GM18502 (cell line): ENCODE measurements at regions not wholly inside any gene's neighbourhood (a gene's known extent, or its start where the extent isn't known, plus 50 kb on each side); places are given as distances from the start of the nearest gene placed in this dataset.

Experiments used
- ATAC-seq: cut with Tn5 transposase; IDR thresholded peaks from one replicate; pipeline ENCODE4 v1.9.1; 2021; ENCODE audit warnings: mild to moderate bottlenecking; ENCODE audit not compliant: unreplicated experiment, poor library complexity

GRCh38 chr15:97623091-97623661 lies 337.3 kb upstream of the ARRDC4 start:
- ATAC-seq = no peak

DNA sequence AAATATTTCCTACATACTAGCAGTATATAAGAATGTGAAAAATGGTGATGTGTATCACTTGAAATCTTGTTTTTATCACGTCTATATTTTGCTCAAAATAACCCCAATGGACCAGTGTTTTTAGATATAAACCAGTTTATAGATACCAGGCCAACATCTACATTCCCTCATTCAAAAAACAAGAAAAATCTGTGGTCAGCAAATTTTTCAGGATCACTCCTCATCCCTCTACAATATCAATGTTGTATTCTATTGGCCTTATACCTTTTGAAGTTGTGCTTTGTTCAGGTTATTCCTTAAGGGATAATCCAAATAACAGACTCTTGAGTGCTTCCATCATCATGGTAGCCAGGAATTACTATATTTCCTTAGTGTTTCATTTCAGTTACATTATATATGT lies 332.9 kb upstream of the ARRDC4 start:
- ATAC-seq = no peak

DNA sequence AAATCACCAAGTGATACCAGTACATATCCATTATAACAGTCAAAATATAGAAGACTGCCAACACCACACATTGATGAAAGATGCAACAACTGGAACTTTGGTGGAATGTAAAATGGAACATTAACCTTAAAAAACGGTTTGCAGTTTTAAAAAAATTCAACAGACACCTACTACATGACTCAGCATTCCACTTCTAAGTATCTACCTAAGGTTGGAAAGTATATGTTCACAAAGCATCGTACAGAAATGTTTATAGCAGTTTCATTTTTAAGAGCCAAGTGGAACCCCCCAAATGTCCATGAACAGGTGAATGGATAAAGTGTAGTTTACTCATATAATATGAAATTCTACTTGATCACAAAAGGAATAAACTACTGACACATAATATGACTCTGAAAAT lies 314.7 kb upstream of the ARRDC4 start:
- no peak for ATAC-seq

- ATAC-seq = no peak
These were observed 311.8 kb upstream of the ARRDC4 start for GRCh38 chr15:97648728-97649127.

DNA sequence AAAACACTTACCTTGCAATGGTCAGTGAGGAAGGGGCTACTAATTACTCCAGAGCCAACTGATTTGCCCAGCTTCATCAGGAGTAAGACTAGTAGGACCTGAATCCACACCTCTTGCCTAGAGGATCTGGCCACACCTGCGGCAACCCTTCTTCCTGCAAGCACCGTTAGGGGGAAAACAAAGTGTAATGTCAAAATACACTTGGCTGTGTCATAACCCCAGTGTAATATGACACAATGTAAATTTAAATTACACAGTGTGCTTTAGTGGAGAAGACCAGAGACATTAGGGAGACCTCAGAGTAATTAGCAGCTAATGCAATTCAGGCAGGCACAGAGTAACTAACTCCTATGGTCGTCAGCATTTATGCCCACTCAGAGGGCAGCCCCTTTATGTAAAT lies 308.5 kb upstream of the ARRDC4 start:
- no peak for ATAC-seq

- ATAC-seq = no peak
These were observed 307.8 kb upstream of the ARRDC4 start for GRCh38 chr15:97652700-97653167.

- ATAC-seq = no peak
These were observed 306.6 kb upstream of the ARRDC4 start for GRCh38 chr15:97653896-97654295.

DNA sequence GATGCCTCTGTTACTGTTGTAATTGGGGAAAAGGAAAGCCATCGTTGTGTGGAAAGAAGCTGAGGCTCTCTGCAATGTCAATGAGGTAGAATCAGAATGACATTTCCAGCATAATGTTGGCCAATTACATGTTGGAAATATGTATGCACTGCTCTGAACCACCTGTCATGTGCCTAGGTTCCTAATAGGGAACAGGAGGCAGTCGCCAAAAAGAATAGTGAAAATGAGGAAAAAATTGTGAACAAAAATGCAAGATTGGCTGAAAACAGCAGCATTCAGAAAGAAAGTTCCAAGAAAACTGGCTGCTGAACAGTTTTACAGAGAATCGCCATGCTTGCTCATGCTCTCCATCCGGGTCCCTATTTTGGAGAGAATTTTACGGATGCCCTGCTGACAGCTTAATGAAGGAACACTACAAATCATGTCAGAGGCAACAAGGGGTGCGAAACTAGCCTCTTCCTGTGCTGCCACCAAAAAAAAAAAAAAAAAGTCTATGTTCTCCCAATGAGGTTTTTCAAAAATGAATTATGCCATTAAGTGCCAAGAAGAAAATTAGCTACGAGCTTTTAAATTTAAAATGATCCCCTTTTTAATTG lies 305.9 kb upstream of the ARRDC4 start:
- no peak for ATAC-seq

- ATAC-seq = no peak
These were observed 298.7 kb upstream of the ARRDC4 start for GRCh38 chr15:97661796-97662195.

DNA sequence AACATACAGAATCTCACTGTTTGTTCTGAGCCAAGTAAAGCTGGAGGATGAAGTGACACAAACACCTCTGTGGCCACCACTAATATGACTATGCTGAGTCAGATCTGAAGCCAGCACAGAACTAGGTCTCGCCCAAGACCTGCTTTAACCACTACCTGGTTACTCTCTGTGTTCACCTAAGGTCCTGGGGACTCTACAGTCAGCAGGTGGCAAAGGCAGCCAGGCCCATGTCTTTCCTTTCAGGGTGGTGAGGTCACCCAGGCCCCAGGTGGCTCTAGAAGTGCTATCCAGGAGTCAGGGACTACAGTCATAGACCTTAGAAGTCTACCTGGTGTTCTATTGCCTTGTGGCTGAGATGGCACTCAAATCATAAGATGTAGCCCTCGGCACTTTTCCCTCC lies 287.9 kb upstream of the ARRDC4 start:
- no peak for ATAC-seq

GRCh38 chr15:97678656-97679055 lies 281.8 kb upstream of the ARRDC4 start:
- ATAC-seq = no peak

GRCh38 chr15:97679106-97679688 lies 281.3 kb upstream of the ARRDC4 start:
- no peak for ATAC-seq

DNA sequence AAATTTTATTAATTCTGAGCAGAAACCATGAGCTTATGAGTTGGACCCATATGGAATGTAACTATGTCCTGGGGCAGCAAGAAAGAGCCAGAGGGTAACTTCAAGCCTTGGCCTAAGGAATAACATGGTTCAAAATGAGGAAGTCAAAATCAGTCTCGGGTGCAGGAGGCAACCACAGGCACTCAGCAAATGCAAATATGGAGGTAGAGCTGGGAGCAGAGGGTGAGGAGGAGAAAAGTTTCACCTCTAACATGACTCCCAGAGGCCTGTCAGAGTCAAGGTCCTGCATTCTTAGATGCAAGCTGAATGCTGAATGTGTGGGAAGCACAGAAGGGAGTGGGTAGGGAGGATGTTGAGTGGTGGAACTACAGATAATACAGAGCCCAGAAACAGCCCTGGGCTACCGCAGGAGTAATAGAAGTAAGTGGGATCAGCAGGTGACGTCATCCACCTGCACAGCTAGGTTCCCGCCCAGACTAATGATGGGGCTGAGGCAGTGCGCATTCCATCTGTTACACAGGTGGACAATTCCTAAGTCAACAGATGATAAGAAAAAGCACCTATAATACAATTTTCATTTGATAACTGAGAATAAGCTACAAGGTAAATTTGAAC lies 279.8 kb upstream of the ARRDC4 start:
- no peak for ATAC-seq

GRCh38 chr15:97683831-97684230 lies 276.7 kb upstream of the ARRDC4 start:
- ATAC-seq = no peak

DNA sequence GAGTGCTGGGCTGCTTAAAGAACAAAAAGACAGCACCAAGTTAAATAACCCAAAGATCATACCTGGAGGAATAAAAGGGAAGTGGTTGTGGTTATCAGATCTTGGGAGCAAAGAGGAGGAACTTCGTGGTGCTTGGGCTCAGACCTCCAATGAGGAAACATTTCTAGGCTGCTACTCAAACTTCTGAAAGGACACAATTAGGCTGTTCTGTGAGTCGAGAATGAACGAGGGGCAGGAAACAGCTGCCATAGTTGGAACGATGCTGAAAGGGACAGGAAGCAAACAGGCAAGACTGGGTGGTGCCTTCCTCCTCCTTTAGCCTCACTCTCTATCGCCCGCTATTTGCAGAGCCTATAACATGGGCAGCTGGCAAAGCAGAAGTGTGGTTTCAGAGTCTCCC lies 276.3 kb upstream of the ARRDC4 start:
- no peak for ATAC-seq

GRCh38 chr15:97686324-97686723 lies 274.2 kb upstream of the ARRDC4 start:
- ATAC-seq = no peak

- no peak for ATAC-seq
These were observed 272.8 kb upstream of the ARRDC4 start for GRCh38 chr15:97687654-97688053.

DNA sequence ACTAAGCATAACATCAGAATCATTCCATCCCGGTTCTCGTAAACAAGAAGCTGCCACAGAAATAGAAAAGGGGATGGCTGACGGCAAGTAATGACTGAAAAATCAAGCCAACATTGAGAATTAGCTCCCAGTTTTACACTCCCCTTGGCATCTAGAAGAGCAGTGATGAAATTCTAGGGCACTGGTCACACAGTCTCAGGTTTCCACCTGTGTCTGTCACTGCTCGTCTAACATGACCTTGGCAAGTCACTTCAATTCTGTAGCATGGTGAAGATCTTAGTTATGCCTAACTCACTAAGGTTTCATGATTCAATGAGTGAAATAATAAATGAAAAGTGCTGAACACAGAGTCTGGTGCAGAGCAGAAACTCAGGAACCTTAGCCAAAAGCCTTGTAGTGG lies 272.3 kb upstream of the ARRDC4 start:
- no peak for ATAC-seq

GRCh38 chr15:97688886-97689285 lies 271.6 kb upstream of the ARRDC4 start:
- ATAC-seq = no peak

DNA sequence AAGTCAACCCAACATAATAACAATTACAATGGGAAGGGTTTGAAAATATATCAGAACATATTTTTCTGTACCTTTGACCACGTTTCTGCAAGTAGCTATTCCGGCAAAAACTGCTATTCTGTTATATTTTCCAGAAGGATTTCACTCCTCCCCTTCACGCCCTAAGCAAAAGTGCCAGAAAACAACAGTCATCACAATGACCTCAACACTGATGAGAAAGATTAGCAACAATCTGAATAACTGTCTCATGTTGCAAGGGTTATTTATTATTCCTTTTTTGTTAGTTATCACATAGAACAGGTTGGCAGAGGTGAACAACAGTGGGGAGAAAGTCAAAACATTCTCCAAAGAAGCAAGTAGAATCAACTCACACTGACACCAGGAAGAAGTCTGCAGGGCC lies 269.4 kb upstream of the ARRDC4 start:
- no peak for ATAC-seq

- no peak for ATAC-seq
These were observed 268.7 kb upstream of the ARRDC4 start for GRCh38 chr15:97691799-97692198.
